GM18520 (cell line): ENCODE measurements at regions not wholly inside any gene's neighbourhood (a gene's known extent, or its start where the extent isn't known, plus 50 kb on each side); places are given as distances from the start of the nearest gene placed in this dataset.

ENCODE experiments used
- ATAC-seq: cut with Tn5 transposase; IDR thresholded peaks from one replicate; pipeline ENCODE4 v1.9.1; 2021; ENCODE audit not compliant: unreplicated experiment

- no peak for ATAC-seq
Measured at GRCh38 chr10:111706331-111706730, 477.2 kb downstream of the GPAM start.

DNA sequence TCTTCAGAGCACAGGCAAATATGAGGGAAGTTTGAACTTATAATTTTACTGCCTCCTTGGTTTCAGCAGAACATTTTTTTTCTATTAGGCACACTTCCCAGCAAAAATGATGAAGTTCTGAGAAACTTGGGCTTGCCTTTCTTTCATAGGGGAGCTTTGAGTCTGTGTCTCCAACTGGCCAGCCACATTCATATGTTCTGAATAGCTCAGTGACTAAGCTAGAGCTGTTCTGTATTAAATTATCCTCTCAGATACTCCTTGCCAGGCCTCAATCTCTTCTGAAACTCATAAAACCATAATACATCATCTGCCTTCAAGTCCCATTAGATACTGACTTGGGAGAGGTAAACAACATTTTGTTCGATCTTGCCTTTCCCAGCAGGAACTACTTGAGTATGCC lies 476.5 kb downstream of the GPAM start:
- ATAC-seq = no peak

- no peak for ATAC-seq
Measured at GRCh38 chr10:111709603-111710002, 474.0 kb downstream of the GPAM start.

DNA sequence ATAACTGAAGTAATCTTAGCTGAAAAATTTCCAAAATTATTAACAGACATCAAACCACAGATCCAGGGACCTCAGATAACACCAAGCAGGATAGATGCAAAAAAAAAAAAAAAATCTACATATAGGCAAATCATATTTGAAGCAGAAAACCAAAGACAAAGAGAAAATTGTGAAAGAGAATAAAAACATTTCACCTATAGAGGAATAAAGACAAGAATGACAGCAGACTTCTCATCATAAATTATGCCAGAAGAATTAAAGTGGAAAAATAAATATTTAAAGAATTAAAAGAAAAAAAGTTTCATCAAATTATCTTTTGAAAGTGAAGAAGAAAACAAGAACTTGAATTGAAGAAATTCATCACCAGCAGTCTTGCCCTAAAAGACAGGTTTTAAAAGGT lies 467.5 kb downstream of the GPAM start:
- ATAC-seq = no peak

- ATAC-seq = no peak
Measured at GRCh38 chr10:111724121-111724520, 459.4 kb downstream of the GPAM start.

- no peak for ATAC-seq
Measured at GRCh38 chr10:111725050-111725449, 458.5 kb downstream of the GPAM start.

- ATAC-seq = no peak
Measured at GRCh38 chr10:111732166-111732785, 451.3 kb downstream of the GPAM start.

DNA sequence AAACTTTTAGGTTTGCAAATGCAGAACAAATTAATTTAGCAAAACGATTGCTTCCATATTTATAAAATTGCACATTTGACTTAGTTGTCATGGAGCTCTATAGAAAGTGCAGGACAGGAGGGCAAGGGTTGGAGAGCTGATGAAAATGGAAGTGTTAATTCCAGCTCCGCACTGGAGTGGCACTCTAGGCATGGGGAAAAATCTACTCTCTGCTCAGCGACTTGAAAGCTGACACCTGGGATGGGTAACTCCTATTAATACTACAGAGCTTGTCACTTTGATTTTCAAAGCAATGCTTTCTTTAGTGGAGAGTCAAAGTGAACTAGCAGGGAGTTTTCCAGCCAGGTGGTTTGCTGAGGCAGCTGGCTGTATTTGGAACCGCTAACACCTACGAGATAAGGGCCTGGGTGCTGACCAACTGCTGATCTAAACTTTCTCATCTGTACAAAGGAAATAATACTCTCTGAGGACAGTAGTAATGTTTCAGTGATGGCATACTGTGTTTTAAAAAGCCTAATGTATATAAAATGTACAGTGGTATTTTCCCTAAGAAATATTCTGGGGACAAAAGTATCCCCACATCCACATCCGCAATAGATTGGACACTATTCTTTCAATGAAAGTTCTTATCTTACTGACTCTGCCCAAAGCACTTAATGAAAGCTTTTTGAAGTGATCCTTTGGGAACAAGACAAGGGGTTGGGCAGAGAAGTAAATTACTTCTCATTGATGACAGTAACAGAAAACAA lies 444.3 kb downstream of the GPAM start:
- ATAC-seq = no peak

GRCh38 chr10:111739874-111740139 lies 443.8 kb downstream of the GPAM start:
- ATAC-seq = no peak

DNA sequence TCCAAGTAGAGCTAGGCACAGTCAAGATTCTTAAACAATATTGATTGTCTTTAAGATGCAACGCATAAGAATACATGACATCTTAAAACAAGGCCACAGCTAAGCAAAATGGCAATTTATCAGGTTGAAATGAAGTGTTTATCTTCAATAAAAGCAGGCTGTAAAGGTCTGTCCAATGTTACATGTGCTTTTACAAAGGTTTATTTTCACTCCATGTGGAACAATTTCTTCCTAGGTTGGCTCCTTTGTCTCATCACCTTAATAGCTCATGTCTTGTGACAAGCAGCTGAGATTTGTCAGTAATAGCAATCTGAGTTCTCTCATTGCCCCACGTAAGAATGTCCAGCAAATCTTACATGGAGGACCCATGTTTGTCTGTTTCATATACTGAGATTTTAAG lies 437.6 kb downstream of the GPAM start:
- no peak for ATAC-seq

DNA sequence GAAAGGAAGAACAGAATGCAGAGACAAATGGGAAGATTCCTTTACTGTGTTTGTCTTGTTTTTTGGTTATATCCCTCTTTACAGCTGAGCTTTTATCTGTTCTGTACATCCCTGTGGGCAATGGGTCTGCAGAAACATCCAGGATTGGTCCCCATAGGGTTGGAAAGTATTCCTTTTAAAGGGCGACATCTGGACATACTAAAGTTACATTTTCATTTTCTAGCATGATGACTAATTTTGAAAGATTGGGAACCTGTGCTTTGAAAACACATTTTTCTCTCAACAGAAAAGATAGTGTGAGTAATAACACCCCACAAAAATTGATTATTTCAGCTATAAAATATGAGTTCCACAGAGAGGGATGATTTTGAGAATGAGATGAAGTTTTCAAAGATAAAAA lies 435.8 kb downstream of the GPAM start:
- no peak for ATAC-seq

DNA sequence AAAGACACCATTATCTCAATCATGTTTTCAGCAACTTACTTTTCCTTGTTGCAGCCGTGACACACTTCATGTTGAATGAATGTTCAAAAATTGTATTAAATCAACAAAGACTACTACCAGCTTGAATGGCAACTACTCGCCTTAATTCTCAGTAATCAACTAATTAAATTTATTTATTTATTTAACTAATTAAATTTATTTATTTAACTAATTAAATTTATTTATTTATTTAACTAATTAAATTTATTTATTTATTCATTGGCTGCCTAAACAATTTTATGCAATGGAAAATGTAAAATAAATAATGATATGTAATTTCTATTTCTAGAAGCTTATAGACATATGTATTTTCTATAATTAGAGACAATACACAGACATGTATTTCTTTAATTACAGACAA lies 435.4 kb downstream of the GPAM start:
- ATAC-seq = no peak

DNA sequence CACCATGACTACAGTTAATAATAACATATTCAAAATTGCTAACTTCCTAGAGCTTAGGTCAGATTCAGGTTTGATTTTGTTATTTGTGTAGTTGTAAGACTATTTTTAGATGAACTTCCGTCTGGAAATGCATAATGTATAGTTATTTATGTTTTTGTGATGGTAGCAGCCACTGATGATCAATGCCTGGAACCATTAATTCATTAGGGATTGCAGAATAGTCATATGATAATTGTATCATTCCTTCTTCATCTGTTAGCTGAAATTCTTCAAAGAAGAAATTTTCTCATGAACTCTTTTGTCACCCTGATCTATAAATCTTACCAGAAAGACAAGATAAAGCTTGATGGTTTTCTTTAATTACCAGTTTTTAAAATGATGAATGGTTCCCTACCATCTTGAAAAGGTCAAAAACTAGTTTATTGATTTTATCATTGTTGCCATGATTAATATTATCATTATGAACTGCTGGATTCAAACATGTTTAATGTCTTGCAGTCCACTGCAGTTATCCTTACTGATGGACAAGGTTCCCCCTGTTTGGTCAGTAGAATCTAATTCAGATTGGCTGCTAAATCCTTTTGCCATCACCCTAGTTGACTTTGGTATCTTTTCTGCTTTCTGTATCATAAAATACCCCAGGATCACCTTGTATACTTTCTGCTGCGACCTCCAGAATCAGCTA lies 433.3 kb downstream of the GPAM start:
- ATAC-seq = no peak

DNA sequence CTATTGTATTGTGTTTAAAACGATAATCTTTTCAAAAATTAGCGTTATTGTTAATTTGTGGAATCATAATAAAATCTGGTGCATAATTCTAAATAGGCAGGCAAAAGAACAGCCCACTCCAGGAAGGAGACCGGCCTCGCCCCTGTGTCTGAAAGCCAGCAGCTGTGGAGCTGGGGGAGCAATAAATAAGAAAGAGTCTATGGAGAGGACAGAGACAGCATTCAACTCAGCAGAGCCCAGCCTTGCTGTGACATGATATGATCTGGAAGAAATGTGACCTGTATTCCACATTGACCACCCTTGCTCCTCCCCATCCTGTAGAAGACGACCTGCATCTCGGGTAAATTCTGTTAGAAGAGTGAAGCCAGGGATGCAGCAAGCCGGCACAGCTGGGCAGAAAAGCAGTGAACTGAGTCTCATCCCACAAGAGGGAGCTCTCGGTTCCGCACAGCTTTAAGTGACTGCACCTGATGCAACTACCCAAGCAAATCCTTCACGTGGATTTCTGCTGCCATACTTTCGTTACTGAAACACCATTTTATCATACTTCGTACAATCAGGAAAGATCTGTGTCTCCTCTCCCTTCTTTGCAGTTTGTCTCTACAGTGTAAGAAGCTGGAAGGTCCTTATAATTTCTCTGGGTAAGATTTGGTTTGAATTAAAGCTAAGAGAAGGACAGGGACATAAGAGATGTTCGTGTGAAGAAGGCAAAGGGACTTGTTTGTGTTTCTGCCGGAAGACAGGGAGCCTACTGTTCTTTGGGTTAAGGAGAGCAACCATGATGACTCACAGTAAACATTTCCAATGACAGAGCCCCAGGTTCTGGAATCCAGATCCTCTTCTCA lies 427.1 kb downstream of the GPAM start:
- no peak for ATAC-seq

GRCh38 chr10:111758593-111758992 lies 425.0 kb downstream of the GPAM start:
- ATAC-seq = no peak

GRCh38 chr10:111762114-111762513 lies 421.5 kb downstream of the GPAM start:
- ATAC-seq = no peak

DNA sequence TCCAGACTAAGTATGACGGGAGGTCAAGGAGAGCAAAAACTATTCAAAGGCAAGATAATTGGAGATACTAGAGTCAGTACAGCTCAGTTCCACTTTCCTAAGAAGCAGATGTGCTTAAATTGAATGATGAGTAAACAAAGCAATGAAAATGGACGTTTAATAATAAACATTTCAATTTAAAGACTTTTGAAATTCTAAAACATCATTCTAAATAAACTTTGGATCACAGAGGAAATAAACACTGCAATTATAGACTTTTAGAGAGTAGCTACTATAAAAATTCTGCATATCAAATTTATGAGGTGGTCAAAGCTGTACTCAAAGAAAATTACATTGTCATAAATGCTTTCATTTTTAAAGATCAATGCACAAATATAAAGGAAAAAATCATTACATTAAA lies 418.3 kb downstream of the GPAM start:
- no peak for ATAC-seq

- ATAC-seq = no peak
Measured at GRCh38 chr10:111766464-111766863, 417.1 kb downstream of the GPAM start.

DNA sequence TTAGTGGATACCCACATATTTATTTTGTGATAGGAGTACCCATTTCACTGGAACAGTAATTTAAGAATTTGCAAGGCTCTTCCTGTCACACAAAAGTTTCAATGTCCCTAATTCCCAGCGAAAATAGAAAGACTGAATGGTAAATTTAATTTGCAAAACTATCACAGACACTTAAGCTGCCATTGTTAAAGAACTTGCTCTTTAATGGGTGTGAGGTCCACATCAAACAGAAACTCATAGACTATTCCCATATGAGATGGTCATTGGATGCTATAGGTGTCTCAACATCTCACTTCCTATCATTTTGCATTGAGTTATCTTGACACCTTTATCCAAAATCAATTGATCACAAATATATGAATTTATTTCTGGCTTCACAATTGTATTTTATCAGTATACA lies 415.9 kb downstream of the GPAM start:
- ATAC-seq = no peak

GRCh38 chr10:111773950-111774349 lies 409.6 kb downstream of the GPAM start:
- no peak for ATAC-seq

DNA sequence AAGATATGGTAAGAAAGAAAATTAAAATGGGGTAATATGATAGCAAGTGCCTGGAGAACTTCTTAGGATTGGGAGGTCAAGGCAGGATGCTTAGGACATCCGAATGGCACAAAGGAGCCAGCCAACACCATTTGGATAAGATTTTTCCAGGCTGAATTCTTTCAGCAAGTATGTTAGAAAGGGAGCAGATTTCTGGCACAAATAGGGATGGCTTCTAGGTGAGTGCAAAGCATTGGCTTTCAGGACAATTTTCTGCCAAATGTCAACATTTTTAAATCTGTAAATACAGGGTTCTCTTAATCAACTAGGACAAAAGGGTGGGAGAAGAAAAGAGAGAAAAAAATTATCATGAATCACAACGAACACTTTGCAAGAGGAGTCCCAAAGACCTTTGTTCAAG lies 409.1 kb downstream of the GPAM start:
- ATAC-seq = no peak

GRCh38 chr10:111784436-111784835 lies 399.1 kb downstream of the GPAM start:
- ATAC-seq = no peak
